Endometrial microvascular endothelial cells (primary cell): ENCODE measurements at regions not wholly inside any gene's neighbourhood (a gene's known extent, or its start where the extent isn't known, plus 50 kb on each side); places are given as distances from the start of the nearest gene placed in this dataset.
"Not testable (repeated sequence)": the region's sequence is repeated elsewhere in the genome, so short reads cannot be mapped to it uniquely, and the experiment has no call there.

Source experiments
- in situ Hi-C: cut with HindIII; loops from 2 replicates; pipeline ENCODE4 v1.10.0; 2017; ENCODE audit warnings: low sequenced_read_pairs, low pct_unique_long_range_greater_than_20kb; ENCODE audit errors: inconsistent ontology term

DNA sequence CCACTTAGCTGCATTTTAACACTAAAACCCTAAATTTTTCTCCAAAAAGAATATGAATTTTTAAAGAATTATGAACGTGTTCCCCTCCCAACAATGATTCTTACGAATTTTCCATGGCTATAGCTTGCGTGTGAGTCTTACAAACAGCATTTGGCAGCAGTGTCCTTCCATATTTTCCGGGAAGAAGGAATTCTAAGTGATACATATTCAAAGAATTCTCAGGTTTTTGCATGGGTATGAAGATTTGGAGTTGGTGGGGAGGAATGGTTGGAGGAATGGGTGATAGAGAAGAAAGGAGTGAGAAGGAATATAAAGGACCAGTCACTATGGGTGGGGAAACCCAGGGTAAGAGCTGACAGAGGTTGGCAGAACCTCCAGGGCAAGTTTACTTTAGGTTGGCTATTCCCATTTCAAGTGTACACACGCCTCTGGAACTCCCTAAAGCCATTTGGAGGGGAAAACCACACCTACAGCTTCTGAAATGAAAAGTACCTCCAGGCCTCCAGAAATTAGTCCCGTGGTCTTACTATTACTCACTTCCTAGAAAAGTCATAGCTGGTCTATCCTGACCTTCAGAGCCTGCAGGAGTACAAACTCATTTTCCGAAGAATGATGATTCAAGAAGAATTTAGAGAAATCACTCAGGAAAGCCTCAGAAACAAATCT lies 420.8 kb upstream of the DIPK2B start:
- in situ Hi-C loops = no loop called here

DNA sequence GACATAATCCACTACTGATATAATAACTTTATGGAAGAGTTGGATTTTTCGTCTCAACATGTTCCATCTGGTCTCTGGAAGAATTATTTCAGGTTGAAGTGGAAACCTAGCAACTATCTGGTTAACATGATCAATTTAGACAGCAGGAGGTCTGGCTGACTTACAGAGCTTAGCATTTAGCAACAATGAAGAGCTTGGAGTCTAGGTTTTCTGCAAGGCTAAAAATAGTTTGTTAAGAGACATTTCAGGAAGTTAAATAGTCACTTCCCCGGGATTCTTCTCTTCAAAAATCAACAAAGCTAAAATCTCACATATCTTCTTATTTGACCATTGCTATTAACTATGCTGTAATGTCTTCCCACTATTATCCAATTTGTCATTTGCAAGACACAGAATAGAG lies 418.6 kb upstream of the DIPK2B start:
- in situ Hi-C loops = no loop called here

DNA sequence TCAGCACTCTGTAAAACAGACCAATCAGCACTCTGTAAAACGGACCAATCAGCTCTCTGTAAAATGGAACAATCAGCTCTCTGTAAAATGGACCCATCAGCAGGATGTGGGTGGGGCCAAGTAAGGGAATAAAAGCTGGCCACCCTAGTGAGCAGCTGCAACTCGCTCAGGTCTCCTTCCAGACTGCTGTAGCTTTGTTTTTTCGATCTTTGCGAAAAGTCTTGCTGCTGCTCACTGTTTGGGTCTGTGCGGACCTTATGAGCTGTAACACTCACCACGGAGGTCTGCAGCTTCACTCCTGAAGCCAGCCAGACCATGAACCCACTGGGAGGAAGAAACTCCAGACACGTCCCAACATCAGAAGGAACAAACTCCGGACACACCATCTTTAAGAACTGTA lies 414.9 kb upstream of the DIPK2B start:
- in situ Hi-C loops = not testable (repeated sequence)

DNA sequence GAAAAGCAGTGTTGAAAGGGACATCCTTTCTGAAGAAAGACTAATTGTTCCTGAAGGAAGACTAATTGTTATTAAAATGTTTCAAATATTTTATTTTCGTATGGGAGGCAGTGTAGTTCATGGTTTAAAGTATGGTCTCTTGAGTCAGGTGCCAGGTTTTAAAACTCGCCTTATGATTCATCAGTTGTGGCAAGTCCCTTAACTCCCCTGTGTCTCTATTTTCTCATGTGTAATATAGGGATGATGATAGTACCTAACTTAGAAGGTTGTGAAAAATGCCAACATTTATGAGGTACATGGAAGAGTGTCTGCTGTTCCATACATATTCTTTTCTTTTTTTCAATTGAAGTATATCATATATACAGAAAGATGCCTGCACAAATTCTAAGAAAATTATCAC lies 414.2 kb upstream of the DIPK2B start:
- in situ Hi-C loops = no loop called here

DNA sequence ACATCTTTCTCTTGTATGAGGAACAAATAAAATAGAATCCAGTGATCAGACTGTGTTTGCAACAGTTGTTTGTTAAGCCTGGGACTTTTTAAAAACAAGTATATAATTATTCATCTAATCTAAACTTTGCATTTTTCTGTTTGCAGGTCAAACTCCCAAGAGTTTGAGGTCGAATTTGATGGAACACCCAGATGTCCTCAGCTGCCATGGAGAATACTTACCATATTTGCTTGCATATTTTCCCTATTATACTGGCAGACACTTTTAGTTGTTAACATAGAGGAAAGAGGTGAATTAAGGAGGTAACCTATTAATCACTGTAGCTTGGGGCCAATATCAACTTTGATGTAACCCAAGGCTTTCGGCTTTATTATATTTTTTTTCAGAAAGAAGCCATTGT lies 401.5 kb upstream of the DIPK2B start:
- in situ Hi-C loops = no loop called here

DNA sequence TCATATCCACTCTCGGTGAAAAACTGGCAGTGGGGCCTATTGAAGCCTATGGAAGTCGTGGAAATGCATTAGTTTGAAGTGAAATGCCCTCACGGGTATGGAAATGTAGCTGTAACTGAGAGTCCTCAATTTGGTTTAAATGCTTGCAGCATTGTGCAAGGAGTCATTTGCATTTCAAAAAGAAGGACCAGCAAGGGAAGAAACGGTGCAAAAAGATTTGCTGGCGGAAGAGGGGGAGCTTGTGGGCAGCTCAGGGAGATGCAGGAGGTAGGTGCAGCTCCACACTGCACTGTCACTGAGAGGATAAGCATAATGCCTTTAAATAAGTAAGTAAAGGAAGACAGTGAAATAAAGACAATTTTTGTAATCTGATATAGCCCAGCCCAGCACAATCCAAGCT lies 400.4 kb upstream of the DIPK2B start:
- in situ Hi-C loops = no loop called here

DNA sequence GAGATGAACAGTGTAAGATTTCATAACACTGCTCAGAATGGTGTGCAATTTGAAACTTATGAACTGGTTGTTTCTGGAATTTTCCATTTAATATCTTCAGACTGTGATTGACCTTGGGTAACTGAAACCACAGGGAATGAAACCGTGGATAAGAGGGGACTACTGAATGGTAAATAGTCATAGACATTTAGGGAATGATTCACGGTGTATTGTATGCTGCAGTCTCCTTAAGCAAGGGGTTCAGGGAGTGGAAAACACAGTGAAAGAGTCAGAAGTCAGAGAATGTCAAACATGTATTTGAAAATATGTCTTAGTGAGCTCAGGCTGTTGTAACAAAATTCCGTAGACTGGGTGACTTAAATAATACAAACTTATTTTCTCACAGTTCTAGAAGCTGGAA lies 398.2 kb upstream of the DIPK2B start:
- in situ Hi-C loops = no loop called here

DNA sequence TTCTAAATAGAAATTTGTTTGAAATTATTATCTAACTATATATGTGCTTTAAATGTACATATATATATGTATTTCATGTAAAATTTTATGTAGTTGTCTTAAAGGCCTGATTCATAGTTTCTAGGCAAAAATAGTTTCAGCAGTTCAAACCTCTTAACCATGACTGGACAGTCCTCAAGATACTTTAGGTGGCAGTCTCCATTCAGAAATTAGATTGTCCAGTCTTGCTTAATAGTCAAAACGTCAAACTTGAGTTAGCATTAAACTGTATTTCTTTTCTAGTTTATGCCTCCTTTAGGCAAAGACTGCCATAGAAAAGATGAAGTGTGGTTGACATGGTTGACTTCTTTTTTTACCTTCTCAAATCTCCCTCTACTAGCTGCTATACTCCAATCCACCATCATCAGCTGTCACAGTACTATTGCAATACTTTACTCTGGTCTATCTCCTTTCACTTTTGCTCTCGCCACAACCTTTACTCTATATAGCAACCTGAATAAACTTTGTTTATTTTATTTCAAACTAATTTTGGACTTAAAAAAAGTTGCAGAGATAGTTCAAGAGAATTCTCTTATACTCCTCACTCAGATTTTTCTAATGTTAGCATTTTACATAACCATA lies 395.6 kb upstream of the DIPK2B start:
- in situ Hi-C loops = no loop called here

DNA sequence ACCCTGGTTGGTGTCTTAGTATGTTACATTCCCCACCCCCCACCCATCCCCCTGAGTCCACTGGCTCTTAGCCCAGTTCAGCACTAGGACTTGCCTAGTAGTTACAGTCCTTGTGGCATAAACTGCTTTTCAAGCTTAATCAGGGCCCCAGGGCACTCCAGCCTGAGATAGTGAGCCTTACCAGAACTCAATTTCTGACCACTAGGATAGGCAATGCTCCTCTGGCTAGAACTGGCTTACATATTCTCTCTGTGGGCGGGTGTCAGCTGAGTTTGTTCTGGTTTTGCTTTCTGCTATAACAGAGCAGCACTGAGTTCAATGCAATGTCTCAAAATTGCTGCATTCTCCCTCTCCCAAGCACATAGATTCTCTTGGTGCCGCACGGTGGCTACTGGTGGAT lies 391.4 kb upstream of the DIPK2B start:
- in situ Hi-C loops = no loop called here

DNA sequence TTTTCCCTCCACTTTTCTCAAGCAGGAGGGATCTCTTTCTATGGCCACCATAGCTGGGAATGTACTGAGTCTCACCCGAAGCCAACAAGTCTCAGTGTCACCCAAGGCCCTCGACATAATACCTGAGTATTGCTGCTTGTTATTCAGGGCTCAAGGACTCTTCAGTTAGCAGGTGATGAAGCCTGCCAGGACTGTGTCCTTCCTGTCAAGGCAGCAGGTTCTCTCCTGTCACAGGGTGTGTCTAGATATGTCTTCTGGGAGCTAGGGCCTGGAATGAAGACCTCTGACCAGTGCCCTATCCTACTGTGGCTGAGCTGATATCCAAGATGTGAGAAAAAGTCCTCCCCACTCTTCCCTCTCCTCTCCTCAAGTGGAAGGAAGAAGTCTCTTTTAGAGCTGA lies 391.0 kb upstream of the DIPK2B start:
- in situ Hi-C loops = no loop called here

DNA sequence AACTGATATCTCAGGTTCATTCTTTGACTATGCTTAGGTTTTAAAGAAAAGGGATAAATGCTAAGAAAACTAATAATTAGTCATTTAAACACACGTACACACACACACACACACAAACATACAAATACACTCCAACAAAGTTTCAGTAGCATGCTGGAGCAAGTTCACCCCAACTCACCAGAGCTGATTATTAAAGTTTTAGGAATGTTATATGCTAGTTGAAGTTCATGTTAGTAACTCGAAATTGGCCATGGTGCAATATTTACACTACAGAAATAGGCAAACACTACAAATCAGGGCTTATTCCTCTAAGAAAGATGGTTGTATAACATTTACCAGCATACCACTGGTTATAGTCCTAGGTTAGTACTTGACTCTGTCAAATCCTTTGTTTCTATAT lies 384.0 kb upstream of the DIPK2B start:
- in situ Hi-C loops = no loop called here

DNA sequence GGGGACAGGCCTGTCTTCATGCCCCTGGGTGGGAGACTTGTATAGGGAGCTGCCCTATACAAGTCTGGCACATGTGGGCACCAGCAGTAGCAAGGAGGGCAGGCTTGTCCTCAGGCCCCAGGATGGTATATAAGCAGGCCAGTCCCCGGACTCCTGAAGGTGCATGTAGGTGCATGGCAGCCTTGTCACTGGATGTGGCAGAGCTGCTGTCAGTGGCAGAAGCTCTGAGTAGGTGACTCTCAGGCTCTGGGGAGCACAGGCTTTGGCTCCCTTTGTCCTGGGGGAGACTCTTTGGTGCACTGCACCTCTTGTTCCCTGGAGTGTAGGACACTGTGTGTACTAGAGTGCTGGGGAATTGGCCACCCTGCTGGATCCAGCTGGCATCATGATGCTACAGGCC lies 376.7 kb upstream of the DIPK2B start:
- in situ Hi-C loops = no loop called here

DNA sequence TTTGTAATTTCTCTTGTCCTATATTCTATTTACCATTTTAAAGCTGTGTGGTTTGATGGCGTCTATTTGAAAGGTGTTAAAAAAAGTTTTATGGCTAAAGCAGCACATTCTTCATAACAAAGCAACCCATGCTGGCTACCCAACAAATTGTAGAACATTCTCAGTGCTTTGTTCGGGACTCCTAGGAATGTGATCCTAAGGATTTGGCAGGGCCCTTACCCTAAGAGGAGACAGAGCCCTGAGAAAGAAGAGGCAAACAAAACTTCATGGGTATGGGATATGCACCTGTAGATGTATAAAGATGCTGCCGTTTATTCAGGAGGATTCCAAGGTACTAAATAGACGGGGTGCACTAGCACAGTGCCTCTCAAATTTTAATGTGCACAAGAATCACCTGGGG lies 370.8 kb upstream of the DIPK2B start:
- in situ Hi-C loops = no loop called here

DNA sequence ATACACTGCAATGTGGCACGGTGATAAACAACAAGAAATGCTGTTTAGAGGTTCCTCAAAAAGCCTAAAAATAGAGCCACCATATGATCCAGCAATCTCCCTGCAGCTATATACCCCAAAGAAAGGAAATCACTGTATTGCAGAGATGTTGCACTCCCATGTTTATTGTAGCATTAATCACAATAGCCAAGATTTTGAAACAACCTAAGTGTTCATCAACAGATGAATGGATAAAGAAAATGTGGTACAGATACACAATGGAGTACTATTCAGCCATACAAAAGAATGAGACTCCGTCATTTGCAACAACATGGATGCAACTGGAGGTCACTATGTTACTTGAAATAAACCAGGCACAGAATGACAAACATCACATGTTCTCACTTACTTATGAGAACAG lies 365.8 kb upstream of the DIPK2B start:
- in situ Hi-C loops = no loop called here

DNA sequence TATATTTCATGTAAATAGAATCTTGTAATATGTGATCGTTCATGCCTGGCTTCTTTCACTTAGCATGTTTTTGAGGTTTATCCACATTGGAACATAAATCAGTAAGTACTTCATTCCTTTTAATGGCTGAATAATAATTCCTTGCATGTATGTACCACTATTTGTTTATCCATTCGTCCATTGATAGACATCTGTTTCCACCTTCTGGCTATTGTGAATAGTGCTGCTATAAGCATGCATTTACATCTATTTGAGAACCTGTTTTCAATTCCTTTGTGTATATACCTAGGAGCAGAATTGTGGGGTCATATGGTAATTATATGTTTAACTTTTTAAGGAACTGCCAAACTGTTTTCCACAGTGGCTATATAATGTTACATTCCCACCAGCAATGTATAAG lies 356.7 kb upstream of the DIPK2B start:
- in situ Hi-C loops = no loop called here

DNA sequence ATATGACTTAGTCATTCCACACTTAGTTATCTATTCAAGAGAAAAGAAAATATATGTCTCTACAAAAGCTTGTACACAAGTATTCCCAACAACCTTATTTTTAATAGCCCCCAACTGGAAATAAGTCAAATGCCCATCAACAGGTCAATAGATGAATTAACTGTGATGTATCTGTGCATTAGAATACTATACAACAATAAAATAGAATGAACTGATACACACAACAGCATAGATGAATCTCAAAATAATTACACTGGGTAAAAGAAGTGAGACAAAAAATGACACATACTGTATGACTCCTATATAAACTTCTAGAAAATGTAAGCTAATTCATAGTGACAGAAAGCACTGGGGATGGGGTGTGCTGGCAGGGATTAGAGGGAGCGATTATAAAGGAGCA lies 354.1 kb upstream of the DIPK2B start:
- in situ Hi-C loops = no loop called here

DNA sequence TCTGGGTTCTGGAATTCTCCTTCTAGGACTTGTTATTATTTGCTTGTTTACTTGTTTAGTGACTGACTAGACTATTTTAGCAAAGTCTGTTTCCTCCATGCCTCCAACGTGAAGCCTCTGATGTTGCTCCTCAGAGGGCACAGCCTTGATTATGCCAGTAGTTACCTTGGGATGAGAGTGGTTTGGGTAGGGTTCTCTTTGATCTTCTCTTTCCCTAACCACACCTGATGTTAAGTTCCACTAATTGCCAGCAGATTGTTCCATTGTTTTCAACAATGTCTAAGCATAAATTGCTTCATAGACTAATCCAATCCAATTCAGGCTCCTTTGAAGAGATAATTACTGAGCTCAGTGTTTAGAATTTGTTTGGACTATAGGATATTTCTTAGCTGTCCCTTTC lies 352.7 kb upstream of the DIPK2B start:
- in situ Hi-C loops = no loop called here

DNA sequence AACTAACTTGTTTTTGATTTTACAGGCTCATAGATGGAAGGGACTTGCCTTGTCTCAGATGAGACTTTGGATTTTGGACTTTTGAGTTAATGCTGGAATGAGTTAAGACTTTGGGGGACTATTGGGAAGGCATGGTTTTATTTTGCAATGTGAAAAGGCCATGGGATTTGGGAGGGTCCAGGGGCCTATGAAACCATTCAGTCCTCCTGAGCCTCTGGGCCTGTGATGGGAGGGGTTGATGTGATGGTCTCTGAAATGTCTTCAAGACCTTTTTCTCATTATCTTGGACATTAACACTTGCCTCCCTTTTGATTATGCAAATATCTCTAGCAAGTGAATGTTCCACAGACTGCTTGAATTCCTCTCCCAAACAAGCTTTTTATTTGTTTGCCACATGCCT lies 346.0 kb upstream of the DIPK2B start:
- in situ Hi-C loops = not testable (repeated sequence)

DNA sequence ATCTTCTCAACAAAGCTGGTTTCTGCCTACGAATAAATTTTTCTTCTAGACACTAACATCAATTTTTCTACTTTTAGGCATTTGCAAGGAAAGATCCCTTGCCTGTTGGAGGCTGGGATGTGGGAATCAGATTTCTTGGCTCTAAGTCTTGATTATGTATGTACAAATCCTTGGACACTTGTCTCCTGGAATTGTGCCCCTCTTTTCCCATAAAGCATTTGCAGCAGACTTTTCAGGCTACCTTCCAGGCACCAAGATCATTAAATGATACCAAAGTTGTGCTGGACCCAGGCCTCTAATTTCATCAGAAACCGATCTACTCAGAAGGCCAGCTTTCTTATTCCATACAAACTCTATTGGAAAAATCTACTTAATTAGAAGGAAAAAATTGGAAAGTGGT lies 339.5 kb upstream of the DIPK2B start:
- in situ Hi-C loops = no loop called here

DNA sequence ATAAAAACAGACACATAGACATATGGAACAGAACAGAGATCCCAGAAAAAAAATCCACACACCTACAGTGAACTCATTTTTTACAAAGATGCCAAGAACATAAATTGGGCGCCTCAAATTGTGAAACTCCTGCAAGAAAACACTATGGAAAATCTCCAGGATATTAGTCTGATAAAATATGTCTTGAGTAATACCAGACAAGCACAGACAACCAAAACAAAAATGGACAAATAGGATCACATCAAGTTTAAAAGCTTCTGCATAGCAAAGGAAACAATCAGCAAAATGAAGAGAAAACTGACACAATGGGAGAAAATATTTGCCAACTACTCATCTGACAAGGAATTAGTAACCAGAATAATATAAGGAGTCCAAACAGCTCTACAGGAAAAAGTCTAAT lies 337.3 kb upstream of the DIPK2B start:
- in situ Hi-C loops = no loop called here

DNA sequence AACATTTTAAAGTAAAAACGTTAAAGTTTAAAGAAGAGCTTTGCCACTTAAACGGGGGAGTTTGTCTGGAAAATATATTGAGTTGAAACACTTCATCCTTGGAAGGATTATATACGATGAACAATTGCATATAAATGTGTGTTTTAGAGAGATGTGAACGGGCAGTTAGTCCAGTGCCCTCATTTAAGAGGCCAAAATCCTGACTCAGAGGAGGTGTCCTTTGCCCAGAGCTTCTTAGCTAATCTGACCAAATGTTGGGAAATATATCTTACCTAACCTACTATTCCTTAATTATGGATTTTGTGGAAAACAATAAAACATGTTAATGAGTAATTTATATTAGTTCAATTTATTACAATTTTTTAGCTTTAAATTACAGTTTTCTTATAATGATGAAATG lies 327.2 kb upstream of the DIPK2B start:
- in situ Hi-C loops = no loop called here
